GM21390 (cell line): ENCODE measurements at regions not wholly inside any gene's neighbourhood (a gene's known extent, or its start where the extent isn't known, plus 50 kb on each side); places are given as distances from the start of the nearest gene placed in this dataset.

Source experiments
- ATAC-seq: cut with Tn5 transposase; IDR thresholded peaks from one replicate; pipeline ENCODE4 v1.9.1; 2021; ENCODE audit not compliant: unreplicated experiment

DNA sequence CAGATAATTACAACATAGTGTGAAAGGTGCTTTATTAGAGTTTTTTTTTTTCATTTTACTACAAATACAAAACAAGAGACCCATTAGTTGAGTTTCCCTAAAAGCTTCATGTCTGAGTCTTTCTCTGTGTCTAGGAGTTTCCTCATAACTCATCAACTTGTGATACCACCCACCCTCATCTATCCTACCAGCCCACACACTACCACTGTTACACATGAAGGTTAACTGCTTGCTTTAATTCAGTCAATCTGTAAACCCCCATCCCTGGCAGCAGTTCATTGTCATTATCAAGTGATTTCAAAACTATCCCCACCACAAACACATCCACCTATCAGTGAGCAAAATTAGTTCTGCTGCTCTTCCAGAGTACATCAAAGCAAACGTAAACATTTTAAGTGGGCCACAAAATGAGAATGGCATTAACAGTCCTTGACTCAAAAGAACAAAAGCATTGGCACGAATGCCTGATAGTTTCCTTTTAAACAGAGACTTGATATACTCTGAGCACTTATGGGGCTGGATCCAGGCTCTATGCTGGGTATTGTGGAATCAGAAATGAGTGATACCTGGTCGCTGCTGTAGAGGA lies 331.6 kb upstream of the FAM241A start:
- no peak for ATAC-seq

DNA sequence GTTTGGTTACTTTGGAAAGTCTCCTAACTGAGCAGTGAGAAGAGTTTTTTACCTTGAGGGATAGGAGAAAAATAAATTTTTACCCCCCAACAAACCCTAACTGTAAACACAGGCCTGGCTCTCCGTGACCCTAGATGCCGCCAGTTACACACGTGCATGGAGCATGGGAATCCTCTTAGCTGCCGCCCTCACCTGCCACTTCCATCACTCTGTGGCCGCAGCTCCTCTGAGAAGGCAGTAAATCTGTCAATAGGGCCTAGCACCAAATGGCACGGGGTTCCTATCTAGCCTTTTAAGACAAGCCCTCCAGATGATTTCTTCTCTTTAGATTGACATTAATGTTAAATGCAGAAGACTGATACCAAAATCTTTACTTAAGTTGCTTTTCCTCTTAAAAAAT lies 330.3 kb upstream of the FAM241A start:
- ATAC-seq: no peak

DNA sequence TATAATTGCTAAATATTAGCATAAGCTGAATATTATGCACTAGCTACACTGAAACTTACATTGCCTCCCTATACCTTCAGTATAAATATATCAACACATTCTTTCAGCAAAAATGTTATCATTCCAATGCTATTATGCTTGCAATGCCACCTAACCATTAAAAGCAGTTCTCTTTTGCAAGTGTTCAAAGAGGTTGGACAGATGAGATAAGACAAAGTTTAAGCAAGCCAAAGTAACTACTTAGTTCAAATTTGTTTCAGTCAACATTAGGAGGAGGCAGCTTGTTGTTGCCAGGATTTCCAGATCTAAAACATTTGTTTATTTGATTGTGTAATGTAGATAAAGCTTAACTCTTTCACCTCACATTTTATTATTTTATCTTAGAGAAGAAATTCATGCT lies 323.9 kb upstream of the FAM241A start:
- no peak for ATAC-seq

DNA sequence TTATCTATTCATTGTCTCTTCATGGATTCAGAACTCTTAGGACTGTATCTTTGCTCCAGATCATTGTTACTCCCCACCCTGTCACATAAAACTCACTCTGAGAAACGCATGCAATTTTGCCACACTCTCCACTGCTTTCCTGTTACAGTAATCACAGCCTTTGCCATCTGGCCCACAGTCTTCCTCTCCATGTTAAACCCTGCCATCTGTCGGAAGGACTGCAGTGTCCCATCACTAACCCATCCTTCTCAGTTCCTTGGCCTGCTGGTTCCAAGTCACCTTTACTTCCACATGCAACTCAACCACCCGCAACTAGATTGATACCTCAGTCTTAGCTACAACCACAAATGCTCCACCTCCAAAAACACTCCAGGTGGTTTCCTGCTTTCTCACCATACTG lies 308.7 kb upstream of the FAM241A start:
- no peak for ATAC-seq

DNA sequence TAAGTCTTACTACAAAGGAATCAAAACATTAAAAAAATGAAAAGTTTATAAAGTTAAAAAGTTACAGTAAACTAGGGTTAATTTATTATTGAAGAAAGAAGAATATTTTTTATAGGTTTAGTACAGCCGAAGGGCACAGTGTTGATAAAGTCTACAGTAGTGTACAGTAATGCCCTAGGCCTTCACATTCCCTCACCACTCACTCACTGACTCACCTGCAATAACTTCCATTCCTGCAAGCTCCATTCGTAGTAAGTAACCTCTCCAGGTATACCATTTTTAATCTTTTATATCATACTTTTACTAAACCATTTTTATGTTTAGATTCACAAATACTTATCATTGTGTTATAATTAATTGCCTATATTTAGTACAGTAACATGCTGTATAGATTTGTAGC lies 307.5 kb upstream of the FAM241A start:
- no peak for ATAC-seq

DNA sequence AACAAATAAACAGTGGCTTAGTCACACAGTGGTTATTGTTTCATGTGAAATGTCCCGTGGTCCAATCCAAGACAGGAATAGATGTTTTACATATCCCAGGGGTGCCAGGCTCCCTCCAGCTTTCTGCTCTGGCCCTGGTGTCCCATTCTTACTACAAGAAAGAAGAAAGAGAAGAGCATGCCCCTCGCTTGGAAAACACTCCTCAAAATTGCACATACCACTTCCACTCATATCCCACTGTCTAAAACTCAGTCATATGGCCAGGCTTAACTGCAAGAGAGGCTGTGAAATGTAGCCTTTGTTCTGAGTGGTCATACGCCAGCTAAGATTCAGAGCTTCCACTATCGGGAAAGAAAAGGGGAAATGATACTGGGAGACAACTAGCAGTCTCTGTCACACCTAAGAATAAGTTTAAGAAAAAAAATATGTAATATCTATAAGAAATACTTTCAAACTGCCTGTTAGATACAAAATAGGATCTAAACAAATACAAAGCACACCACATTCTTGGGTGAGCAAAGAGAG lies 306.8 kb upstream of the FAM241A start:
- peak; percentile 78 for ATAC-seq

DNA sequence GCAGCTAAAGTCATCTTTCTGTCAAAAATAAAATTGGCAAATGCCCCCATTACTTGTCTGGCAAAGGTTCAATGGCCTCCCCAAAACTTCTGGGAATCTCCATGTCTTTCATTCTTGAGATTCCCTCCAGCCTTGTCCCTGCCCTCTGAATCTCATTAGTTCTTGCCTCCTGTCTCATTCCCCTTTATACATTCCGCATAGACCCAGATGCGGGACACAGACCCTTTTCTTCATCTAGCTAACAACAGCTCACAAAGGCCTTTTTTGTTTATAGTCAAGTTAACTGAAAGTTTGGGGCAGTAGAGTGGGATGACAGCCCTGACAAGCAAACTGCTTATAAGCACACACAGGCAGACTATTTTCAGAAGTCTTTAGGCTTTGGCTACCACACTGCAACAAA lies 306.1 kb upstream of the FAM241A start:
- ATAC-seq: no peak

DNA sequence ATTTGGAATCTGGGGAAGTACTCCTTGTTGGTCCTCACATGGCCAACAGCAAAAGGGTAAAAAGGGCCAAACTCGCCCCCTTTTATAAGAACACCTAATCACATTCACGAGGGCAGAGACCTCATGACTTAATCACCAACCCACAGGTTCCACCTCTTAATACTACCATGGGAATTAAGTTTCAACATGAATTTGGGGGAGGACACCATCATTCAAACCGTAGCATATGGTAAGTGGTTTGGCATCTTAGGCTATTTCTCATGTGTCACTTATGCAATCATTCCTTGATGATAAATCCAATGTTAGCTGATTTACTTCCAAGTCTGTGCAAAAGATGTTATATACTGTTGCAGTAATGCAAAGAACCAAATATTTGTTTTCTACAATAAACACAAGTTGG lies 302.9 kb upstream of the FAM241A start:
- no peak for ATAC-seq

DNA sequence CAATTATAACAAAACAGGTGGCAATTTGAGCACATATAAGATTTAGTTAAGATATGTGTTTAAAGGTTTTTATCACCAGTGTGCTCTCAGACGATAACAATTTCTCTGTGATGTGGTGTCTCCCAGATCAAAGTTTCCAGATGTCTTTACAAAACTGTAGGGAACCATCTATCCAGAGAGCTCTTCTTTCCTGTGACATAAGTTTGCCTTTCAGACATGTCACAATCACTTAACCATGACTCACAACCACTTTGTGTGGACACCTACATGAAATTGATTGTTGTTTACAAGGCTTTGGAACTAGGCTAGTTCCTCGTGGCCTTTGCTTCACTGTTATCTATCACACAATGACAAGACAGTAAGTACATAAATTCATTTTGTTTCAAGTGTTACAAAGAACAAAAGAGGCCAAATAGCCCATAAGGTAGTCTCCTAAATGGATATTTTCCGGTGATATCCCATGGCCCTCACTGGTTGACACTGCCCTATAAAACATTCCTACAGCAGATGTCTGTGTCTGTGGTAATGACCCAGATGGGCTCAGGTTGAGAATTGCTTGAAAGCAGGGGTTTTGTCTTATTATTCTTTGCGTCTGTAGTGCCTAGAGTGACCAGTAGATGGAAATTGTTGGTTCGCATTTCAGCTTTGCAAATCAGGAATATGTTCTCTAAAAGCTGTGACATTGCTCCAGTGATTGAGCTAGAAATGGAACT lies 297.8 kb upstream of the FAM241A start:
- no peak for ATAC-seq

DNA sequence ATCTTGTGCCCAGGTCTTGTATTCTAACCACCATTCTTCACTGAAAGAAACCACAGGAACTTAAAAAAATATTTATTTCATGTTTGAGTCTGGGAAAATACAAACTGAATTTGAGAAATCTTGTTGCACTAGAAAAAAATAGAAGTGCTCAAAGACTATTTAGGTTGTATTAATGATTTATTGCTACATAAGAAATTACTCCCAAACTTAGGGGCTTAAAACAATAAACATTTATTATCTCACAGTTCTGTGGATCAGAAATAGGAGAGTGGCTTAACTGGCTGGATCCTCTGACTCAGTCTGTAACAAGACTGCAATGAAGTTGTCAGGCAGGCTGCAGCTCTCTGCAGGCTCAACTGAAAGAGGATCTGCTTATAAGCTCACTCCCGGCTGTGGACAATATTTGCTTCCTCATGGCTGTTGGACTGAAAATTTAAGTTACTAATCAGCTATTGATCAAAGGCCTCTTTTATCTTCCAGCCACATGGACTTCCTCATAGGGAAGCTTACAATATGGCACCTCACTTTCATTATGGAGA lies 295.4 kb upstream of the FAM241A start:
- no peak for ATAC-seq

DNA sequence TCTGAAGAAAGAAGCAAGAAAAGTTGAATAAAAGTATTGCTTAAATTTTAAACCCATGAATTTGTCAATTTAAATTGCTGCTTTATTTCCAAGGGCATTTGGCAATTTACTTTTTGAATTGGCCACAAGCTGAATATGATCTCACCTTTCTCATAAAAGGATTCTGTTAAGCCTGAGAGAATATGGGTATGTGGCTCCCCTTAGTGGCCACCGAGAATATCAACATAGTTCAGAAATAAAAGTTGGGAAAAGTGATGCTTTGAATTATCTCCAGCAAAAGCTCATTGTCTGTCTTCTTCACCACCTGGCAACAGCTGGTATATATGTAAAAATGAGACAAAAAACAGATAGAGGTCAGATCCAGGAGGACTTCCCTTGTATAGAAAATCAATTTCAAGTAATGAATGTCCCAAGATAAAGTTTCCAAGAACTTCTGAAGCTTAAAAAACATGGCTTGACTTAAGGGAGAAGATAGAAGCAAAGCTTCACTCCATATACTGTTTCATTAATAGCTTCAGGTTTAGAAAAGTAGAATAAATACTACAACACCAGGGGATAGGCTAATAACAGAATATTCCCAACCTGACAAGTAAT lies 290.7 kb upstream of the FAM241A start:
- ATAC-seq: peak; percentile 79

DNA sequence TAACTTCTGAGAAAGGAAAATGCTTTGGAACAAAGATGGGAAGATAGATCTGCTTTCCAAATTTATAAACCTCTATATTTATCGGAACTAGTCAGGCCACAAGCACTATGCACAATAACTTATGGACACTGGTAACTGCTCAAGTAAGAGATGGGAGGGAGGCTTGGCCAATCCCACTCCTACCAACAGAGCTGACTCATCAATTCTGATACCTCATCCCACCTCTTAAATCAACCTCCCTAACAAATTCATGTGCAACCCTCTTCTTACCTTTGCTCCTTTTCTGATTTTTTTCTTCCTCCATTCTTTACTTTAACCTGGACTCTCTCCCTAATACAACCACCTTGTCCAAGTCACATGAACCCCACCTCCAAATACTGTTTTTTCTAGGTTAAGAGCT lies 289.9 kb upstream of the FAM241A start:
- ATAC-seq: no peak

DNA sequence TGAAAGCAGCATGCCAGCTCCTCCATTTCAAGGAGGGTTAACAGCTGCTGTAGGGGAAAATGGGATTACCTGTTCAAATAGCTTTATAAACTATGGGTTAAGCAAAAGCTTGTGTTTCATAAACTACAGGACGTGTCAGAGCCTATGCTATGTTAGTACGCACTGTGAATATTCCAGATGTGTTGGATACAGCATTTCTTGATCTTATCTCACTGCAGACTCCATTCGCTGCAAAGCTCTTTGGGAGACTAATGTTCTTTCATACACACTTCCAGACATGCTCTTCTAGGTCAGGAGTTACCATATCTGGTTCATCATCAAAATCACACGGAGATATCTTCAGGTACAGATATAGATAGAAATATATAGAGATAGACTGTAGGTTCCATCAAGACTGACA lies 281.2 kb upstream of the FAM241A start:
- ATAC-seq: no peak

DNA sequence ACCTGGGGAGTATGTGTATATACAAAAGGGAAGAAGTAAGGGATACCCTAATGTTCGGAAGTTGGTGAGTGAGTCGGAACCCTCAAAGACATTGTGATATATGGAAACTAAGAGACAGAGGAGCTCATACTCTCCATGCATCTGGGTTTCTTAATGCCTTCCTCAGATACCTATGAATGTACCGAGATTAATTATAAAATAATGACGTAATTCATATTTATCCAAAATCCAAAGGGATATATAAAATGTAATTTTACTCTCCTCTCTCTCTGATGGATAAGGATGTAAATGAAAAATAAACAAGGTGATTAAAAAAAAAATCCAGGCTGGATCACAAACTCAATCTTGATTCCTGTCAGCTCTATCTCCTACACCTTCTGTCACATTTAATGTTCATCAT lies 275.9 kb upstream of the FAM241A start:
- no peak for ATAC-seq

DNA sequence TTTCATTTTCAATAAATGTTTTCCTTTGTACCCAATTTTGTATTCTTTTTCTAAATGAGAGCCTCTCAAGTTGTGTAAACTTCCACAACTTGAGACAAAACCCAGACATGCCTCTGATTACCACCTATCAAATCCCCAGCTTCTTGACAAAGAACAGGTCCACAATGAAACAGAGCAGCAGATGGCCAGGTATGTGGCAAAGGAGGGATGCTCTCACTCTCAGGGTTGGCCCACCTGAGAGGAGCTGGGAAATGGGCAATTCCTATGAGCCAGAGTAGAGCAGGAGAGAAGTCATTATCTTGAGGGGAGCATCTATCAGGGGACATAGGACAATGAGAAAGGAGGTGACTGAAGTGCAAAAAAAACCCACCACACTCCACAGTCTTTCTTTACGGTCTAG lies 273.5 kb upstream of the FAM241A start:
- ATAC-seq: no peak

DNA sequence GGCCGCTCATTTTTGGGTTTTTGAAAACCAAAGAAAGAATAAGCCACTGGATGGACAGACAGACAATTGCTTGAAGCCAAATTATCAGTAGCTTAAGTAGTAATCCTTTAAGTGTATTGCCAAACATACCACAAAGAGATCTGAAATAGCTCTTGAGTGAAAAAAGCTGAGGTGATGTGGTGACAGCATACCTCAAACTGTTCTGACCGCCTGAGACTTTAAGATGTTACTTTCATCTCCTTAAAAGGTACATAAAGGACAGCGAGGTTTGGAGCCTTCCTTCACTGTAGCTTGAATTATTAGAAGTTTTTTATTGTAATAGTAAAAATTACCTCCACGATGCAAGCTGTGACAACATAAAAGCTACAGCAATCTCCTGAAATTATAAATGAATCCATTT lies 271.5 kb upstream of the FAM241A start:
- no peak for ATAC-seq

DNA sequence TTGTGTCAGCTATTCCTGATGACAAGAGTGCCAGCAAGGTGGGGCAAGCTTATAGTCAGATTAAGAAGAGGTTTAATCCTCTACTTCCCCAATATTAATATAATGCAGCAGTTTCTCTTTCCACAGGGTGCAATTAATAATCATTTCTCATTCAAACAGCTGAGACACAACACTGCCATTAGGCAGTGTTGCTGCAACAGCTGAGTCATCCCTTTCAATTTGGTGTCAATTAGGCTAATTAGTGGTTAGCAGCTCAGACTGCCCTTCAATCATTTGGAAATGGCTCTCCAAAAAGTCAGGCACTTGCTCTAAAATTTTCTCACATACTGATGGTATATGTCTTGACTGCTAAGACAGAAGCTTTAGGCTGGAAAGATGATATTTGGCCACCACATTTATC lies 265.7 kb upstream of the FAM241A start:
- ATAC-seq: no peak

DNA sequence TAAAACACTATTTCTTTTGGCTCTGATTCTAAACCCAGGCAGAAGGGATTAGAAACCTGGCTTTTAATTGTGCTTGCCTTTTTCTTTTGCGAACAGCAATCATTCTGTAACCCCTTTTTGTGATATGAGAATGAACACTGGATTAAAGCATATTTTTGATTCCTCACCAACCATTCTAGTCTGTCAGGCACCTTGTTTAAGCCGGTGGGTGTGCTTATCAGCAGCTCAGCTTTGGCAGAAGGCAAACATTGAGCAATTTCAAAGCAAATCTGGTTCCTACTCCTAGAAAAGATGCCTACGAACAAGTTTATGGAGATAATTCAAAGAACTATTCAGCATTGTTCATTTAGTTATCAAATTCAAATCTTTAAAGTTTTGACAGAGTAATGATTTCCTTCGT lies 265.1 kb upstream of the FAM241A start:
- no peak for ATAC-seq

DNA sequence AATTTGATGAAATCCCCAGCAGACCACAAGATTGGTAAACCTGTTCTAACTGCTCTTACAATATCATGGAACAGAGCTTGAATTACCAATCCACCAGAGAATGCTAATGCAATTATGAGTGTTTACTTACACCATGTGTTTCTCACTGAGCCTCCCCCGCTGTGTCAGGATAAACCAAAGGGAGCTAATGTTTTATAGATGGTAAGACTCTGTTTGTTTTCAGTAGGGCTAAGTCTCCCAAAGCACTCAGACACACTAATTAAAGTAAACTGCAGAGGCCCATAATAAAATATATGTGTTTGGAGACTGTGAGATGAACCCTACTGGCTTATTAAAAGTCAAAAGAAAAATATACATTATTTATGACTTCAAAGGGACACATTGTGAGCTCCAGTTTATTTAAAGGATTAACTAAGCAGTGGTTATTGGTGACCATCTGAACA lies 261.7 kb upstream of the FAM241A start:
- ATAC-seq: no peak

DNA sequence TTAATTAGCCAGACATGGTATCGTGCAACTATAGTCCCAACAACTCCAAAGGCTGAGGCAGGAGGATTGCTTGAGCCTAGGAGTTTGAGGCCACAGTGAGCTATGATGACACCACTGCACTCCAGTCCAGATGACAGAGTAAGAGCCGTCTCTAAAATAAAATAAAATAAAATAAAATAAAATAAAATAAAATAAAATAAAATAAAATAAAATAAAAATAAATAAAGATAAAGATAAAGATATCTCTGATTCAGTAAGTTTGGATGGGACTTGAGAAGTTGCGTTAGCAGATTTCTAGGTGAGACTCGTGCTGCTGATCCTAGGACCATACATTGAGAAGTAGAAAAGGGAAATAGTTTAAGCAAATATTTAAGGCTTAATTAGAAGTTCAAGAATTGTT lies 254.8 kb upstream of the FAM241A start:
- ATAC-seq: no peak

DNA sequence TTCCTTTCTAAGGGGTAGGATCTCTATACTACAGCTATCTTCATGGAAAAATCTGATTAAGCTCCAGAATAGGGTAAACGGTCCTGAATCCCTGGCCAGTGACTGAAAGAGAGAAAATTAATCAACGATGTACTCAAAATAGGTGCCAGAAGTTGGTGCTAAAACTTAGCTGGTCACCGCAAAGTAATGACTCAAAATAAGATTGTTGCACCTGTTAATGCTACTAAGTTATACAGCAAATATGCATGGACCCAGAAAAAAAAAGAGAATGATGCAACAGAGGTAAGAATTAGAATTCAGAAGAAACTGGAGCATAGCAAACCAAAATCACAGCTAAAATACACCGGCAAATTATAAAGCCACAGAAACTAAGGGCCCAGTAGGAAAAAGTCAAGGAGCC lies 239.7 kb upstream of the FAM241A start:
- ATAC-seq: no peak

DNA sequence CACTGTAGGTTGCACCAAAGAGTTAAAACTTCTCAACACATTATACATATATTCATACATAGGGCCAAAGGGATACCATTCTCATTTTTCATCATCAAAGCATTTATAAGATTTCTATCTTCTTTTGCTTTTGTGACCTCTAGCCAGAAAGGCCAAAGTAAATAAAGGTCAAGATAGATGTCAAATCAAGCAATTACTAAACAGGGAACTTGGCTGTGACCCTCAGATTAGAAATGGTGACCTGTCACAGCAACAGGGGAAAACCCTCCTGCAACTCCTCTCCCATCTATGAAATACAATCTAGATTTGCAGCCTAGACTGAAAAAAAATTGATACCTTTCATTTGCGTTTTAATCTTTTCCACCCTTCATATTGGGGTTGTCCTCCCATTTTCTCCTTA lies 225.6 kb upstream of the FAM241A start:
- no peak for ATAC-seq
